ENCODE measurements at regions not wholly inside any gene's neighbourhood (a gene's known extent, or its start where the extent isn't known, plus 50 kb on each side); places are given as distances from the start of the nearest gene placed in this dataset.
"Not testable (repeated sequence)": the region's sequence is repeated elsewhere in the genome, so short reads cannot be mapped to it uniquely, and the experiment has no call there.

DNA sequence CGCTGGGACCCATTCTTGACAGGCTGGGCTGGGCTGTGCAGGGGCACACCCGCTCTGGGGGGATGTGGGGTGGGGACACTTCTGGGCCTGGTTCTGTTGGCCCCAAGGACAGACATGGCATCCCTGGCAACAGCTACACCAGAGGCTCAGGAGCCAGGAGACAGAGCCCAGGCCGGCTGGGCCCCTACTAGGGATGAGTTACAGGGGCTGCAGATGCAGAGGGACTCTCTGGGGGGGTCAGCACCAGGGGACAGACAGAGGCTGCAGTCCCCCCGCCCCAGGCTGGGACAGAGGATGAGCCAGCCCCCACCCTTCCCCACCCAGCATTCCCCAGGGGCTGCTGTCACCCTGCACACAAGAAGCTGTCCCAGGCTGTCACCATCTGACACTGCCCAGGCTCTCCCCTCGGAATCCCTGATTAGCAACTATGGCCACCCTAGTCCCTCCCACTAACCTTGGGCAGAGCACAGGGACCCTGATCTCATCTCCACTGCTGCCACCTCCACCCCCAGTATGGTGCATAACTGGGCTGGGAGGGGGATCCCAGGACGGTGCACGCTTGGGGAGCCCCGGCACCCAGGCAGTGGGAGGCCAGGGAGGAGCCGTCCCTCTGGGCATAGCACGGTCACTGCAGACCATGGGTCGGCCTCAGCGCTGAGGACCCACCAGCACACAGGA is 67.5 kb upstream of the TUBA3E start:
- CTCF ChIA-PET; H3K9me3 Mint-ChIP-seq; H3K4me3 Mint-ChIP-seq; DNase-seq; H3K27ac Mint-ChIP-seq; intact Hi-C loops (cut with DNase I, micrococcal nuclease); ATAC-seq (ENCODE audit: poor library complexity); H3K27ac ChIP-seq (ENCODE audit: low read depth in 1 of 2, low read length in 2 of 2); POLR2A ChIA-PET; H3K4me3 ChIP-seq (ENCODE audit: low read length); H3K36me3 Mint-ChIP-seq (ENCODE audit: low read depth); H3K4me1 ChIP-seq (ENCODE audit: insufficient read depth, low read length); H3K27me3 ChIP-seq (ENCODE audit: control insufficient read depth in 1 of 2, insufficient read depth in 2 of 2, low read length in 2 of 2); H3K9me3 ChIP-seq (ENCODE audit: control insufficient read depth in 1 of 2, insufficient read depth in 1 of 2, low read length in 2 of 2); H3K27me3 Mint-ChIP-seq; H3K4me1 Mint-ChIP-seq (ENCODE audit: low read depth); H3K36me3 ChIP-seq (ENCODE audit: insufficient read depth, low read length): not testable (repeated sequence)

DNA sequence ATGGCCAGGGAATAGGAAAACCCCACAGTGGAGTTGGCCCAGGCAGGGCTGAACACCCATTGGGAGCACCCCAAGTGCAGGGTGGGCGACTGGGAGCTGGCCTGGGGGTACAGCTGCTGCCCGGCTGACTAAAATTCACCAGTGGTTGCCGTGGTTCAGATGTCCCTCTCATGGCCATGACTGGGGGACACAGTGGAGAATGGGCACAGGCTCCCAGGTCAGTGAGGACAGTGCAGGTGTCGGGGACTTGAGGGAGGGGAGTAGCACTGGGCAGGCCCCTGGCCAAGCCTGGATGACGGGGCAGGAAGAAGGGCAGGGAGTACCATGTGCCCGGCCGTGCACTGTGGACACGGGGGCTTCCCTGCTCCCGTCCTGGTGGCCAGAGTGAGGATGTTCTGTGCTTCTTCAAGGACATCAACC is 66.7 kb upstream of the TUBA3E start:
- H3K4me3 Mint-ChIP-seq; H3K36me3 Mint-ChIP-seq (ENCODE audit: low read depth); H3K27me3 Mint-ChIP-seq; H3K9me3 Mint-ChIP-seq; H3K9me3 ChIP-seq (ENCODE audit: control insufficient read depth in 1 of 2, insufficient read depth in 1 of 2, low read length in 2 of 2); CTCF ChIA-PET; H3K36me3 ChIP-seq (ENCODE audit: insufficient read depth, low read length); H3K4me1 ChIP-seq (ENCODE audit: insufficient read depth, low read length); ATAC-seq (ENCODE audit: poor library complexity); intact Hi-C loops (cut with DNase I, micrococcal nuclease); H3K4me1 Mint-ChIP-seq (ENCODE audit: low read depth); H3K4me3 ChIP-seq (ENCODE audit: low read length); POLR2A ChIA-PET; DNase-seq; H3K27ac Mint-ChIP-seq; H3K27ac ChIP-seq (ENCODE audit: low read depth in 1 of 2, low read length in 2 of 2): not testable (repeated sequence)
- peaks cover 0 to 10% of the 10 kb centered on the region in 2 experiments for H3K27me3 ChIP-seq (ENCODE audit: control insufficient read depth in 1 of 2, insufficient read depth in 2 of 2, low read length in 2 of 2)

DNA sequence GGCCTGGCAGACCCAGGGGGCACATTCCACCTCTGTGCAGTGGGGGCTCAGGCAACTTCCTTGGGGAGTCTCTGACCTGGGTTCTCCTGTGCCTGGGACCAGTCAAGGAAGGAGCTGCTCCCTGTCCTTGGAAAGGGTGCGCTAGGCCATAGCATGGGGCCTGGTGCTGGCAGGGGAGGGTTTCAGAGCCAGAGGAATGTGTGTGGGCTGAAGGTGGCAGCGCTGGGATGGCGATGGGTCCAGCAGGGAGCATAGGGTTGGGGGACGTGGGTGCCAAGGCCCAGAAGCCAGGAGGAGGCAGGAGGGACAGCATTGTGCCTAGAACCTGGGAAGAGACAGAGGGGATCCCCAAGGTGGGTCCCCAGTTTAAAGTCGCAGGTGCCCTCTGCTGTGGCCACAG is 66.3 kb upstream of the TUBA3E start:
- Histone ChIP-seq H3K27ac (ENCODE audit: low read depth in 1 of 2, low read length in 2 of 2) (no peak overlapping the region), H3K4me3 (ENCODE audit: low read length) (no peak overlapping the region), H3K9me3 (ENCODE audit: control insufficient read depth in 1 of 2, insufficient read depth in 1 of 2, low read length in 2 of 2) (no peaks in the 10 kb centered on the region), H3K4me1 (ENCODE audit: insufficient read depth, low read length) (no peaks in the 10 kb centered on the region), H3K27me3 (ENCODE audit: control insufficient read depth in 1 of 2, insufficient read depth in 2 of 2, low read length in 2 of 2) (peaks cover 0 to 9% of the 10 kb centered on the region in 2 experiments), H3K36me3 (ENCODE audit: insufficient read depth, low read length) (no peaks in the 10 kb centered on the region)
- no peak for DNase-seq
- CTCF ChIA-PET, result no interaction called here
- TF ChIP-seq, protein P1, sequence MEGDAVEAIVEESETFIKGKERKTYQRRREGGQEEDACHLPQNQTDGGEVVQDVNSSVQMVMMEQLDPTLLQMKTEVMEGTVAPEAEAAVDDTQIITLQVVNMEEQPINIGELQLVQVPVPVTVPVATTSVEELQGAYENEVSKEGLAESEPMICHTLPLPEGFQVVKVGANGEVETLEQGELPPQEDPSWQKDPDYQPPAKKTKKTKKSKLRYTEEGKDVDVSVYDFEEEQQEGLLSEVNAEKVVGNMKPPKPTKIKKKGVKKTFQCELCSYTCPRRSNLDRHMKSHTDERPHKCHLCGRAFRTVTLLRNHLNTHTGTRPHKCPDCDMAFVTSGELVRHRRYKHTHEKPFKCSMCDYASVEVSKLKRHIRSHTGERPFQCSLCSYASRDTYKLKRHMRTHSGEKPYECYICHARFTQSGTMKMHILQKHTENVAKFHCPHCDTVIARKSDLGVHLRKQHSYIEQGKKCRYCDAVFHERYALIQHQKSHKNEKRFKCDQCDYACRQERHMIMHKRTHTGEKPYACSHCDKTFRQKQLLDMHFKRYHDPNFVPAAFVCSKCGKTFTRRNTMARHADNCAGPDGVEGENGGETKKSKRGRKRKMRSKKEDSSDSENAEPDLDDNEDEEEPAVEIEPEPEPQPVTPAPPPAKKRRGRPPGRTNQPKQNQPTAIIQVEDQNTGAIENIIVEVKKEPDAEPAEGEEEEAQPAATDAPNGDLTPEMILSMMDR (IDR thresholded peaks at IDR 0.05), result no peak
- no peaks in the 10 kb centered on the region for H3K4me1 Mint-ChIP-seq (ENCODE audit: low read depth)
- no peaks in the 10 kb centered on the region for H3K9me3 Mint-ChIP-seq
- H3K4me3 Mint-ChIP-seq, result no peak overlapping the region
- no peak overlapping the region for H3K27ac Mint-ChIP-seq
- peaks cover under 1% of the 10 kb centered on the region for H3K27me3 Mint-ChIP-seq
- POLR2A ChIA-PET, result no interaction called here
- H3K36me3 Mint-ChIP-seq (ENCODE audit: low read depth), result no peaks in the 10 kb centered on the region
- ATAC-seq (ENCODE audit: poor library complexity), result no peak
- intact Hi-C loops (cut with DNase I, micrococcal nuclease), result no loop called here

DNA sequence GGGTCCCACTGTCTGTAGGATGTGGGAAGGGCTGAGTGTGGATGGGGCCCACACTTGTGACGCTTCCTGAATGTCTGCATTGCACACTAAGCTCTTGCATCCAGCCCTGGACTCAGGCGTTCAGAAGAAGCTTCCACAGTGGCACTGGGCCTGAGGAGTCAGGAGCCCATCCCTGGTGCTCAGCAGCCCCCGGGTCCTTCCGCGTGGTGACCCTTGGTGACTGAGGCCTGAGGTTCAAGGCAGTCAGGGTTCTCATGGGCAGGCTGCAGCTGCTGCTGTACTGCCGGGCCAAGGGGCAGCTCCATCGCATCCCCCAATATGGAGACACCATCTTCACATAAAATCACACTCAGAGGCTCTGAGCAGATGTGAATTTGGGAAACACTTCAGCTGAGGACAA is 65.8 kb upstream of the TUBA3E start:
- POLR2A ChIA-PET, result no interaction called here
- H3K27me3 ChIP-seq (ENCODE audit: control insufficient read depth in 1 of 2, insufficient read depth in 2 of 2, low read length in 2 of 2), result peaks cover 0 to 8% of the 10 kb centered on the region in 2 experiments
- DNase-seq, result no peak
- H3K4me1 ChIP-seq (ENCODE audit: insufficient read depth, low read length), result no peaks in the 10 kb centered on the region
- Mint-ChIP-seq H3K9me3 (no peaks in the 10 kb centered on the region), H3K4me3 (no peak overlapping the region), H3K36me3 (ENCODE audit: low read depth) (no peaks in the 10 kb centered on the region), H3K27me3 (peaks cover 6% of the 10 kb centered on the region), H3K27ac (no peak overlapping the region), H3K4me1 (ENCODE audit: low read depth) (no peaks in the 10 kb centered on the region)
- no peaks in the 10 kb centered on the region for H3K36me3 ChIP-seq (ENCODE audit: insufficient read depth, low read length)
- intact Hi-C loops (cut with DNase I, micrococcal nuclease), result no loop called here
- CTCF ChIA-PET, result no interaction called here
- H3K27ac ChIP-seq (ENCODE audit: low read depth in 1 of 2, low read length in 2 of 2), result no peak overlapping the region
- no peak for ATAC-seq (ENCODE audit: poor library complexity)
- no peaks in the 10 kb centered on the region for H3K9me3 ChIP-seq (ENCODE audit: control insufficient read depth in 1 of 2, insufficient read depth in 1 of 2, low read length in 2 of 2)
- H3K4me3 ChIP-seq (ENCODE audit: low read length), result no peak overlapping the region
- TF ChIP-seq, protein P1 (IDR thresholded peaks at IDR 0.05), result no peak

All from CD4-positive, alpha-beta T cell (primary cell).